NOMO-1 (cell line): ENCODE measurements at regions not wholly inside any gene's neighbourhood (a gene's known extent, or its start where the extent isn't known, plus 50 kb on each side); places are given as distances from the start of the nearest gene placed in this dataset.

ENCODE experiments used
- DNase-seq, 2 experiments: peaks; one replicate each; lab custom pipeline; 2025; ENCODE audit not compliant: unreplicated experiment in 2 of 2; lab: John Stamatoyannopoulos, UW

DNA sequence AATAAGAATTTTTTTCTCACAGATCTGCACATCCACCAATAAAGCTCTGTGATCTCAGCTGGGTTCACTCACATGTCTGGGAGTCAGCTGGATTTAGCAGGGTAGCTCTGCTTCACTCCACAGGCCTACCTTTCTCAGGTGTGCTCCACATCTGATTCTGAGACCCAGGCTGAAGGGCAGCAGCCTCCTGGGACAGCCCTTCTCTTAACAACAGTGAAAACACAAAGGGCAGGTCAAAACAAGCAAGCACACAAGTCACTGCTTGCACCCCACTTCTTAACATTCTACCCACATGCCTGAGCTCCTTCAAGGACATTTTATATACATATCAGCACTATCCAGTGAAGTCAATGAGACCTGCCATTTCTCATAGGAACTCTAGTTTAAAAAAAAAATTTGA lies 96.0 kb upstream of the MAP3K4 start:
- no peak for DNase-seq

DNA sequence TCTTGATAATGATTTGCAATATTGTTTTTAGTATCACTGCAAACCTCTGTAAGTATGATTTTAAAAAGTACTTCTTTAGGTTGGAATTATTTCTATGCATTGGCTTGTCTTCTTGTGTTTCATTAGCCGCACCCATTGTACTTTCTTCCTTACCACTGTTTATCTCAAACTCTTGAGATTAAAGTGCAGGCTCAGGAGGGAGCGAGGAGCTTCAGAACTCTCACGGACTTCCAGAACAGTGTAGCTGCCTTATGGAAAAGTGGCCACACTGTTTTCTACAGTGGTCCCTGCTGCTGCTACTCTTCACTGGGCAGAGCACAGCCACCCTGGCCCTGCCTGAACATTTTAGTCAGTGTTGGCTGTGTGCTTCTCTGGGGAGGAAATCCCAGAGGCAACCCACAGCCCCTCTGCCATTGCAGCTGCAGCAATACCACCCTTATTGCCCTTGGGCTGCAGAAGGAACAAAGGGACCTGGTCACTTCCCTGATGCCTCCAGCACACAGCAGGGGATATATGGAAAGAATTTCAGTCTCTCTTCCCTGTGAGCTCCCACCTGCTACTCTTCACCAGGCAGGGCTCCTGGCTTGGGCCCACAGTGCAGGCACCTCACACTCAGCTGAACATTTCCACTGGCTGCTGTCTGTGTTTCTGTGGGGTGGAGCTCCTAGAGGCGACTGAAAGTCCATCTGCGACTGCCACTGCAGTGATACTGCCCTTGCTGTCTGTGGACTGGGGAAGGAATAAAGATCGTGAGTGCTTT lies 91.7 kb upstream of the MAP3K4 start:
- DNase-seq, result no peak

DNA sequence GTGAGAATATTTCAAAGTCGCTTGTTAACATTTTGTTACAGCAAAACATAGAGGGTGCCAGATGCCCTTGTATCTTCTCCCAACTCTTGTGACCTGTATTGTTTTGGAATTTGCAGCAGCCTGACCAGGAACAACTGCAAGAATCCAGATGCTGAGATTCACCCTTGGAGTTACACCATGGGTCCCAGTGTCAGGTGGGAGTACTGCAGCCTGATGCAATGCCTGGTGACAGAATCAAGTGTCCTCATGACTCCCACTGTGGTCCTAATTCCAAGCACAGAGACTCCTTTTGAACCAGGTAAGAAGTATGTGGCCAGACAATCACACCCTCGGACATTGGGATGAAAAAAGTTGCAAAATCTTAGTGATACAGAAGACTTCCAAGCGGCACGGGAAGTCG lies 79.6 kb upstream of the MAP3K4 start:
- DNase-seq, result no peak

DNA sequence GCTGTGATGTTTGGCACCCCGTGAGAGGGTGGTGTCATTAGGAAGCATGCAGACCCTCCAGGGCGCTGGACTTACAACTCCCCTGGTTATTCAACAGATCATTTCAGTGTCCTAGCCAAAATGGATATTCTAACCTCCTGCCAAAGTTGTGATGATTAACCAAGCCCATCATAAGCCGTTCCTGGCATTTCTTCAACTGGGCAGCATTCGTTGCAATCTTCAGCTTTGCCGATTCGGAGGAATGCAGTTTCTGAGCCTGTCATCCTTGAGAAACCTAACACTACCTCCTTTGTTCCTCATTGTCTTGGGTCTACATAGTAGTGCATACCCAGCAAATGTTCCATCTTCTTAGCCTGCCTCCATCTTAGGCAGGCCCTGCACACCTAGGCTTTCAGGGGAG lies 79.2 kb upstream of the MAP3K4 start:
- no peak for DNase-seq

DNA sequence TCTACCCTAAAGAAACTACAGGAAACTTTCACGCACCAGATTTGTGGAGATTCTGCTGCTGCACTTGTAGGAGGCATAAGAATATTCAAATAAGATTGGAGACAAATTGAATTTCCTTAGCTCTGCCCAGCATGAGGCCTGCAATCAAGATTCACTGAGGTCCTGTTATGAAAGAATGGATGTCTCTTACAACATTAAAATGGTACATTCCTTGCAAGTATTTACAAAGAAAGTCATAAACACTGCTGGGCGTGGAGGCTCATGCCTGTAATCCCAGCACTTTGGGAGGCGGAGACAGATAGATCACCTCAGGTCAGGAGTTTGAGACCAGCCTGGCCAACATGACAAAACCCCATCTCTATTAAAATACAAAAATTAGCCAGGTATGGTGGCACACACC lies 74.0 kb upstream of the MAP3K4 start:
- no peak for DNase-seq

DNA sequence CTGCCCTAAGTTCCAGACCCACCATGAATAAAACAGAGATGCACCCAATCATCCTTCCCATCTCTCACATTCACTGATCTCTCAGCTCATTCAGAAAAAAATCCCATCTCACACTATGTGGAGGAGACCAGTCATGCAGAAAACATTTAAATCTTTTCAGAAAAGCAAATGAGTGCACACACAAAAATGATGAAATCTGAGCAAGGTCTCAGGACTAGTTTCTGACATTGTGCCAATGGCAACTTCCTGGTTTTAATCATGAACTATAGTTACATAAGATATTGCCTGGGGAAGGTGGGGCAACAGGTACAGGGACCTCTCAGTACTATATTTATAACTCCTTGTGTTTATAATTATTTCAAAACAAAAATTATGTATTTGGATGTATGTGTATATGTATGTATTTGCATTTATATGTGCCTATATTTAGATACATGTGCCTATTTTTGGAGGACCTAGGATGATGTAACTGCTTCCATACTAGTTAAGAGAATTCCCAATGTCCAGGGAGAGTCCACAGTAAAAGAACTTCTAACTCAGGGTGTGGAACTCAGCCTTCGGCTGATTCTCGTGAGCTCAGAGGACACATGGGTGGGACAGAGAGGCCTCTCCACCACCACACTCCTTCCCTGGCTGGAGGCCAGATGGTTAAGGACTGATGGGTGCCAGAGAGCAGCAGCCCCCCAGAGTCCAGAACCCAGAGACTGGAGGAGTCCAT lies 71.7 kb upstream of the MAP3K4 start:
- DNase-seq, result peak; percentile 4 to 10

DNA sequence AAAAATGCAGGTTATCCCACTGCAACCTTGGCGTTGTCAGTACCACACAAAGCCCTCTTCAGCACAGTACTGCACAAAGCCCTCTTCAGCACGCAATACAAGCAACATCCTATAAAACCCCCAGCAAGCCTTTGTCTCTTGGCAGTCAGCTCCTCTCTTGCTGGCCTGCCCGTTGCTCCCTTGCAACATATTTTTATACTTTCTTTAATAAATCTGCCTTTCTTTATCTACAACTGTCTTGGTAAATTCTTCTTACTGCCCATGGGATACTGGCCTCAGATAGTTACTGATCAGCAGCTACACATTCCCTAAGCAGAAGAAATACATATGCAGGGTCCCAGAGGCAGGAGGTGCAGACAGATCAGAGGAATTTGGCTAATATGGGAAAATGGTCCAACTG lies 70.5 kb upstream of the MAP3K4 start:
- no peak for DNase-seq

DNA sequence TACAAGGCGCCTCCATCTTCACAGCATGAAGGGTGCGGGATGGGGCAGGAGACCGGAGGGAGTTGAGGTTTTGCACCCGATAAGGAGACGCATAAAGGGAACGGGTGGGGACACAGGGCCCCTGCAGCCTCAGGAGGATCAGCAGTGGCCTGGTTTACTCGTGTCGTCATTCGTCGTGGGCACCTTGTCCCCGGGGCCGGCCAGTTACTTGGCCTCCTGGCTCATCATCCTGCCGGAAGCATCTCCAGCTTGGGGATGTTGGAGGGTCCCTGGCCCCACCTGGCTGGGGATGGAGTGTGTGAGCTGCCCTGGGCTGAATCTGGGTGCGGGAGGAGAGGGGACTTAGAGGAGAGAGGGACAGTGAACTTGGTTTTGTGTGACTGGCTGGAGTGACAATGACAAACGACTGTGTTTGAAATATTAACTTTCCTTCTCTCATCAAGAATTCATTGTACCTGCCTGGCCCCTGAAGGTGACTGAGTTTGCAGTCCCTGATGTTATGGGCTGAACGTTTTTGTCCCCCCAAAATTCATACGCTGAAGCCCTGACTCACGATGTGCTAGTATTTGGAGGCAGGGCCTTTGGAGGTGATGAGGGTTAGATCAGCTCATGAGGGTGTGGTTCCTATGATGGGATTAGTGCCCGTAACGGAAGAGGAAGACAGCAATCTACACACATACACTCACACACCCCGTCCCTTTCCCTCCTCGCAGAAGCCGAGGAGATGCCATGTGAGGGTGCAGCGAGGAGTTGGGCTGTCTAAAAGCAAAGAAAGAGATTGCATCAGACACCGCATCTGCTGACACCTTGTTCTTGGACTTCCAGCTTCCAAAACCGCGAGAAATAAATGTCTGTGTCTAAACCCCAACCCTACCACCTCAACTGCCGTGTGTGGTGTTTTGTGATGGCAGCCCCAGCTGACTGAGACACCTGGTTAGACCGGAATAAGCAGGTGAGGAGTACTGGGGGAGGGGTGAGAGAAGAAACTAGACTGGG lies 65.0 kb upstream of the MAP3K4 start:
- no peak for DNase-seq

DNA sequence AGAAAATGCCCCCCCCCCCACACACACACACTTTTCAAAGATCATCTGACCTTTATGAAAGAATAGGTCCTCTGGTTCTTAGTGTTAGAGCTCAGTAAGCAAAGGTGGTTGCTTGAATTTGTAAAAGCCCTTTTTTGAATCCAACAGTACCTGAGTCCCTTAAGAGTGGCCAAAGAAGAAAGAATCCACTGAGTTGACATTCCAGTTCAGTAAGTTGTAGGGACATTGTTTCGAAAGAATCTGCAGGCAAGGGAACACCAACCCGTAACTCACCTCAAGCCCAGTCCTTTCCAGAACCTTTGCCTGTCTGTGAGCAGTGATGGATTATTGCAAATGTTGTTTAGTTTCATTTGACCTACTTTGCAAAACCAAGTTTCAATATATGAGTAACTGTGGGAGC lies 64.2 kb upstream of the MAP3K4 start:
- DNase-seq, result no peak

DNA sequence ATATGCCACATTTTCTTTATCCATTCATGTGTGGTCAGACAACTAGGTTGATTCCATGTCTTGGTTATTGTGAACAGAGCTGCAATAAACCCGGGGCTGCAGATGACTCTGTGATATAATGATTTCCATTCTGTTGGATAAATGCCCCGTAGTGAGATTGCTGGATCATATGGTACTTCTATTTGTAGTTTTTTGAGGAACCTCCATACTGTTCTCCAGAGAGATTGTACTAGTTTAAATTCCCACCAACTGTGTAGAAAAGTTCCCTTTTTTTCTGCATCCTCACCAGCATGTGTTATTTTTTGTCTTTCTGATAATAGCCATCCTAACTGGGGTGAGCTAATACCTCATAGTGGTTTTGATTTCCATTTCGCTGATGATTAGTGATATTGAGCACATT lies 62.2 kb upstream of the MAP3K4 start:
- no peak for DNase-seq

DNA sequence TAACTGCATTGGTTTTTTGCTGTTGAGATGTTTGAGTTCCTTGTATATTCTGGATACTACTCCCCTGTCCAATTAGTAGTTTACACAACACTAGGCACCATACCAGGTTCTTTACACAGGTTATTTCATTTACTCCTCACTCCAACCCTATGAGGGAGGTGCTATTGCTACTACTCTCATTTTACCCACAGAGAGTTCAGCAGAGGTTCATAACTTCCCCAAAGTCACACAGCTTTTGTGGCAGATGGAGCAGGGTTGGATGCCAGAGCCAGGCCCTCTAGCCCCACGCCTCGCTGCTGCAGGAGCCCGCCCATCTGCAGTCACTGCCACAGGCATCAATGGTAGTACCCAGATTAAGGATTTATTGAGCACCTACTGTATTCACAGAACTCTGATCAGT lies 61.7 kb upstream of the MAP3K4 start:
- DNase-seq, result no peak

DNA sequence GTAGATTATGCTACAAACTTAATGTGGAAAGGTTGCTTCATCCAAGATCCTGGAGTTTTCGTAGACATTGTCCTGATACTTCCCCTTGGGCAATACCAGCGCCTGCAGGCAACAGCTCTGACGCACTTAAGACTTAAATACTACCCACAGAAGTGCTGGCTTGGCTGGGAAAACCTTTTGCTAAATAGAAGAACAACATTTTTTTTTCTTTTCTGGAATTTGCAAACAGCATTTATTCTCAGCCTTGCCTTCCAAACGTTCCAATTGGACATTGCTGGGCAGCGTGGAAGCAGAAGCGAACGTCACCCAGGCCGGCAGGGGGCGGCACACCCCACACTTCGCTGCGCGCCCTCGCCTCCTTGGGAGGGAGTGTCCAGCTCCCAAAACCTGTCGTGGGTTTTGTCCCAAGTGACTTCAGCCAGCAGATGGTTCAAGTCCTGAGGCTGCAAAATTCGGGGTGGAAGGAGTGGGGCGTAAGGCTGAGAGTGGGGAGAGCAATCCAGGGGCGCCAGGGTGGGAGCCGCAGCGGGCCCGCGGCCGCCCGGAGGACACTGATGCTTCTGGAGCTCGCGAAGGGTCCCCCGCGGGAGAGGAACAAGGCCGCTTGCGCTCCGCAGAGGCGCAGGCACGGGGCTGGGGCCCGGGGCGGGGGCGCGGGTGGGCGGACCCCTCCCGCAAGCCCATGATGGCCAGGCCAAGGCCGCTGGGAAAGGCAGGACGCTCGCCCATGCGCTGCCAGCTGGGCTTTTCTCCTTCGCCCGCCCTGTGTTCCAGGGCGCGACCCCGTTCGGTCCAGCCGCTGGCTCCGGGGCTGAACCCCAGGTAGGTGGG lies 60.8 kb upstream of the MAP3K4 start:
- DNase-seq, result no peak

DNA sequence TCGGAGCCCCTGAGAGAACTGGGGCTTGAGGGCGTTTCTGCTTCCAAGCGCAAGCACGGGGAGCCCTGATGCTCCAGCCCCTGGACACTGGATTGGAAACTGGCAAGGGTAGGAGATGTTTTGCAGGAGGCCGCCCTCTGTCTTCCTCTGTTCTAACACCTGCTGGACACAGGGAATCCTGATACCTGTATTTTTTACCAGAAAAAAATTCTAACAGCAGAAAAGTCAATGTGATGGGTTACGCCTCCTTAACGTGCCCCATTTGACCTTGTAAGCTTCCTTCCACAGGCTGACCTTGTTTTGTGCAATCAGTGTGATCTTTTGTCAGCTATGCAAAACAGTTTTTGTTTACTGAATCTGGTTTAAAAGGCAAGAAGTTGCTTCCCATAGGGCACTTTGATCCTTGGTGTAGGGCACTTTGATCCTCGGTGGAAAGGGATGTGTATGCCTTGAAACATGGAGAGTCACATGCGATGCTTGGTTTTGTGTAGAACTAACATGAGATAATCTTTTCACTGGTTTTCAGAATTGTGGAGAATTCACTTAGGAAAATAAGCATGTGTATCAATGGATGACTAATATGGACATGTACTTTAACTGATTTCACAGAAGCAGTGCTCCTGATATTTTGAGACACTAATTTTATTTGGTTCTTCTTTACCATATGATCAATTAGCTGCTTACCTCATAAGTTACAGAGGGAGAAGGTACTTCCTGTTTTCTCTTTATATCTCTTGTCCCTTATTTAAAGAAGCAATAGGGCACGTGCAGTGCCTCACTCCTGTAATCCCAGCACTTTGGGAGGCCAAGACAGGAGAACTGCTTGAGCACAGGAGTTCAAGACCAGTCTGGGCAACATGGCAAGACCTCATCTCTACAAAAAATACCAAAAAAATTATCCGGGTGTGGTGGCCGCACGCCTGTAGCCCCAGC lies 59.9 kb upstream of the MAP3K4 start:
- peak in 1 of 2 experiments; percentile 54 for DNase-seq

DNA sequence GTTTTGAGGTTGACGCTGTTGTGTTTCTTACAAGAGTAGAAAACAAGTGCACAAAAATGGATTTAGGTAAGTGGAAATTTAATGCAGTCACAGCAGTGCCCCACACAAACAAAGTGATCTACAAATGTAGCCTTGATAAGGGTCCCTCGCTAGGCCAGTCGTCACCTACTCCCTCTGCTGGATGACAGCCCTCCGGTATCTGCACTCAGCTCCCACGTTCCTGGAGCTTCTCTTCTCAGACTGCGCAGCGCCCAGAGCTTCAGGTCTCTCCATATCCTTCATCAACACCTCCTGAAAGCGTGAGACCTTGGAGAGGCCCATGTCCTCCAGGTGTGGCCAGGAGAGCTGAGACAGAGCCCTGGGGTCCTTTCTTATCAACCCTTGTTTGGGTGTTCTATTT lies 58.3 kb upstream of the MAP3K4 start:
- DNase-seq, result no peak

DNA sequence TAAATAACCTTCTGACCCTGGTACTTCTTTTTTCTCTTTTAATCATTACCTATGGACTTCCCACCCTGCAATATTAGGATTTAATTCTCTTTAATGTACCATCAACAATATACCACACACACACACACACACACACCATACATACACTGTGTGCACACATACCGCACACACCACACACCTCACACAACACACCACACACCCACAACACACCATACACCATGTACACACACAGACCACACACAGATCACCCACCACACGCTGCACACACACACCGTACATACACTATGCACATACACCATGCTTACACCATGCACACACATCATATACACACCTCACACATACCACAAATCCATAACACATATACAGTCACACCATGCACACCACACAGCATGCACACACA lies 57.4 kb upstream of the MAP3K4 start:
- no peak for DNase-seq

DNA sequence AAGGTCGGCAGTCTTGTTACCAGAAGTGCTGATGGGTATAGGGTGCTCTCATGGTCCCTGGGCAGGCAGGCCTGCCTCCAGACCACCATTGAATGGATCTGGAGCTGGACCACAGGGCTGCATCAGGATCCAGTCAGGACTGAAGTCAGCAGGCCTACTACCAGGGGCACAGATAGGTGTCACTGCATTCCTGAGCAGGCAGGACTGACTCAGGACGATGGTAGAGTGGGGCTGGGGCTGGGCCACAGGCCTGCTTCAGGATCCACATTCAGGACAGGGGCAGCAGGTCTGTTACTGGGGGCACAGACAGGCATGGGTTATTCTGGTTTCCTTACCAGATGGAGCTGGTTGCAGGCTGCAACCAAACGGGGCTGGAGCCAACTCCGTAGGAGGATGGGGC lies 51.4 kb upstream of the MAP3K4 start:
- DNase-seq, result no peak
